IMR-90 (cell line): ENCODE measurements at regions not wholly inside any gene's neighbourhood (a gene's known extent, or its start where the extent isn't known, plus 50 kb on each side); places are given as distances from the start of the nearest gene placed in this dataset.

ENCODE experiments used
- ATAC-seq: fragments of 200-7000 bp; cut with Tn5 transposase; 2 replicates; pipeline ENCODE4 v1.9.1; 2020; ENCODE audit warnings: low read depth, mild to moderate bottlenecking, moderate library complexity
- BruUV-seq: library from RNA; stranded (reverse); fragments of 400-500 nt; replicated peaks from 2 replicates; lab custom pipeline; 2021; lab: Mats Ljungman, UMichigan
- CTCF ChIA-PET: fragments of 300-600 bp; formaldehyde crosslinking; extraction: SDS; loops from one replicate; lab custom pipeline; 2021; ENCODE audit warnings: antibody characterized with exemption; lab: Yijun Ruan, JAX
- POLR2A ChIA-PET: fragments of 300-600 bp; sonication (Branson Sonifier 250); formaldehyde crosslinking; loops from one replicate; lab custom pipeline; 2022; ENCODE audit warnings: antibody characterized with exemption; ENCODE audit not compliant: unreplicated experiment; lab: Charles Lee
- DNase-seq: peaks from one replicate; pipeline ENCODE4 v3.0.0; 2013
- H2AFZ ChIP-seq: replicated peaks from 2 replicates; pipeline ENCODE3; 2013; ENCODE audit warnings: low read length, mild to moderate bottlenecking; ENCODE audit not compliant: poor library complexity
- H2AK5ac ChIP-seq: 2 replicates; pipeline ENCODE4 v1.6.1; 2013; ENCODE audit warnings: low read depth, low read length, inconsistent platforms
- H2AK9ac ChIP-seq: replicated peaks from 2 replicates; pipeline ENCODE3; 2013; ENCODE audit warnings: mild to moderate bottlenecking, low read depth, low read length, moderate library complexity; ENCODE audit not compliant: poor library complexity
- H2BK120ac ChIP-seq: 2 replicates; pipeline ENCODE4 v1.6.1; 2013; ENCODE audit warnings: low read depth, low read length, inconsistent platforms
- H2BK15ac ChIP-seq: 3 replicates; pipeline ENCODE4 v1.6.1; 2013; ENCODE audit warnings: low read depth, low read length, inconsistent platforms
- H2BK20ac ChIP-seq: 2 replicates; pipeline ENCODE4 v1.6.1; 2013; ENCODE audit warnings: low read depth, mild to moderate bottlenecking, inconsistent platforms, low read length, moderate library complexity
- H2BK5ac ChIP-seq: 2 replicates; pipeline ENCODE4 v1.6.1; 2013; ENCODE audit warnings: mild to moderate bottlenecking, low read depth, low read length, inconsistent platforms; ENCODE audit not compliant: poor library complexity, severe bottlenecking
- H3K14ac ChIP-seq: replicated peaks from 2 replicates; pipeline ENCODE4 v1.6.1; 2013; ENCODE audit warnings: low read depth, low read length, inconsistent platforms
- H3K18ac ChIP-seq: 2 replicates; pipeline ENCODE4 v1.6.1; 2013; ENCODE audit warnings: low read depth, low read length, control low read depth
- H3K23ac ChIP-seq: 2 replicates; pipeline ENCODE4 v1.6.1; 2013; ENCODE audit warnings: low read depth, low read length, inconsistent platforms
- H3K27ac ChIP-seq: 2 replicates; pipeline ENCODE4 v1.5.1; 2013; ENCODE audit warnings: mild to moderate bottlenecking, control low read depth, low read length; ENCODE audit not compliant: insufficient read depth
- H3K27me3 ChIP-seq: 2 replicates; pipeline ENCODE4 v1.6.1; 2013; ENCODE audit warnings: low read length; ENCODE audit not compliant: control insufficient read depth, insufficient read depth
- H3K36me3 ChIP-seq: 2 replicates; pipeline ENCODE4 v1.6.1; 2013; ENCODE audit warnings: low read length, mixed read lengths; ENCODE audit not compliant: control insufficient read depth, insufficient read depth
- H3K4ac ChIP-seq: 2 replicates; pipeline ENCODE4 v1.6.1; 2013; ENCODE audit warnings: low read depth, low read length, inconsistent platforms
- H3K4me1 ChIP-seq: 2 replicates; pipeline ENCODE4 v1.6.1; 2013; ENCODE audit warnings: low read length, mixed read lengths; ENCODE audit not compliant: control insufficient read depth, insufficient read depth
- H3K4me2 ChIP-seq: 2 replicates; pipeline ENCODE4 v1.6.1; 2013; ENCODE audit warnings: low read depth, mild to moderate bottlenecking, control low read depth, low read length, moderate library complexity
- H3K4me3 ChIP-seq: 2 replicates; pipeline ENCODE4 v1.5.1; 2013; ENCODE audit warnings: low read depth, mild to moderate bottlenecking, control low read depth, low read length, moderate library complexity; ENCODE audit not compliant: insufficient read depth
- H3K56ac ChIP-seq: 2 replicates; pipeline ENCODE4 v1.6.1; 2013; ENCODE audit warnings: low read length, inconsistent platforms; ENCODE audit not compliant: insufficient read depth; ENCODE audit errors: extremely low read depth
- H3K79me1 ChIP-seq, 2 experiments: 2 replicates each; pipeline ENCODE4 v1.6.1; 2013; ENCODE audit warnings: low read length in 2 of 2, inconsistent platforms in 1 of 2, low read depth in 1 of 2
- H3K9ac ChIP-seq: 2 replicates; pipeline ENCODE4 v1.6.1; 2013; ENCODE audit warnings: low read depth, low read length, control low read depth
- H3K9me1 ChIP-seq: 2 replicates; pipeline ENCODE4 v1.6.1; 2013; ENCODE audit warnings: low read length, inconsistent platforms; ENCODE audit not compliant: insufficient read depth
- H3K9me3 ChIP-seq: 2 replicates; pipeline ENCODE4 v1.6.1; 2013; ENCODE audit warnings: low read length; ENCODE audit not compliant: control insufficient read depth, insufficient read depth
- H4K20me1 ChIP-seq: 2 replicates; pipeline ENCODE4 v1.6.1; 2013; ENCODE audit warnings: low read length, inconsistent platforms; ENCODE audit not compliant: insufficient read depth
- H4K5ac ChIP-seq: 2 replicates; pipeline ENCODE4 v1.6.1; 2013; ENCODE audit warnings: mild to moderate bottlenecking, low read depth, low read length, control low read depth
- H4K8ac ChIP-seq, 2 experiments: 2 replicates each; pipeline ENCODE4 v1.6.1; 2013; ENCODE audit warnings: low read depth in 2 of 2, low read length in 2 of 2, control low read depth in 1 of 2, inconsistent platforms in 1 of 2
- H4K91ac ChIP-seq: 2 replicates; pipeline ENCODE4 v1.6.1; 2013; ENCODE audit warnings: low read depth, low read length, inconsistent platforms; ENCODE audit not compliant: insufficient read depth
- CEBPB ChIP-seq: IDR thresholded peaks from 2 replicates; pipeline ENCODE4 v1.6.1; 2012; ENCODE audit warnings: low read depth, low read length, improper control_type of control experiment
- ELK1 ChIP-seq: fragments of 150-350 bp; IDR thresholded peaks from 2 replicates; pipeline ENCODE4 v1.6.1; 2016; ENCODE audit warnings: low read depth, mild to moderate bottlenecking, low read length, moderate library complexity, borderline replicate concordance
- FOS ChIP-seq: fragments of 150-350 bp; IDR thresholded peaks from 2 replicates; pipeline ENCODE4 v1.6.1; 2016; ENCODE audit warnings: low read depth, low read length
- RFX5 ChIP-seq: IDR thresholded peaks from 2 replicates; pipeline ENCODE4 v1.8.0; 2012; ENCODE audit warnings: low read depth, mild to moderate bottlenecking, low read length, moderate library complexity
- WGBS, 2 experiments: methylation state at CpG; one replicate each; pipeline versions ENCODE4 v1.1.5 to v1.1.7; 2013; ENCODE audit warnings: missing lambda C conversion rate in 2 of 2; ENCODE audit not compliant: insufficient read length in 1 of 2; ENCODE audit errors: extremely low coverage in 2 of 2; 5-methylcytosine and 5-hydroxymethylcytosine counted together
- dilution Hi-C: fragments of 300-500 bp; cut with HindIII; formaldehyde crosslinking; loops from one replicate; pipeline ENCODE4 v1.14.3; 2018; ENCODE audit warnings: low sequenced_read_pairs; ENCODE audit not compliant: unreplicated experiment
- in situ Hi-C: fragments of 300-500 bp; cut with MboI; formaldehyde crosslinking; loops from 3 replicates; pipeline ENCODE4 v1.14.3; 2019; ENCODE audit warnings: low sequenced_read_pairs, inconsistent platforms, mixed read lengths
- intact Hi-C: fragments of 100-400 bp; cut with micrococcal nuclease; formaldehyde crosslinking; loops from 2 replicates; pipeline ENCODE4 v1.10.0; 2022

- no peak for TF ChIP-seq ELK1
- TF ChIP-seq RFX5 = no peak
Observed at GRCh38 chr12:115404761-115405470, 720.9 kb upstream of the TBX3 start (continued).

- dilution Hi-C loops = no loop called here
- POLR2A ChIA-PET = no interaction called here
- peak overlapping the region; percentile 35 for H4K91ac ChIP-seq
Observed at GRCh38 chr12:115403689-115404088, 719.7 kb upstream of the TBX3 start.

More at GRCh38 chr12:115403689-115404088, 719.7 kb upstream of the TBX3 start:
- Histone ChIP-seq H3K4me3 (no peak overlapping the region), H3K36me3 (no peaks in the 10 kb centered on the region), H3K23ac (no peak overlapping the region), H4K8ac (no peak overlapping the region; a peak in 1 of 4 replicates), H3K9ac (no peak overlapping the region), H3K18ac (no peak overlapping the region), H3K79me1 (no peaks in the 10 kb centered on the region), H3K14ac (peak overlapping the region; percentile 63; the same call in 1 of the 2 replicates), H3K27me3 (no peaks in the 10 kb centered on the region), H4K5ac (no peak overlapping the region), H2AFZ (no peak overlapping the region), H3K9me1 (peaks cover 5% of the 10 kb centered on the region), H2BK5ac (no peak overlapping the region), H3K4ac (peak overlapping the region; percentile 8; the same call in 1 of the 2 replicates), H2AK9ac (no peak overlapping the region), H3K4me2 (no peak overlapping the region), H3K4me1 (peaks cover 8% of the 10 kb centered on the region), H2AK5ac (peak overlapping the region; percentile 56), H2BK15ac (peak overlapping the region; percentile 84; the same call in 2 of the 3 replicates), H4K20me1 (no peaks in the 10 kb centered on the region), H3K9me3 (peaks cover 5% of the 10 kb centered on the region), H2BK20ac (peak overlapping the region; percentile 81), H3K56ac (no peak overlapping the region), H2BK120ac (peak overlapping the region; percentile 63), H3K27ac (no peak overlapping the region)
- BruUV-seq = no TSS peak
- in situ Hi-C loops (no loop called here), intact Hi-C loops (no loop called here)
- WGBS, 2 experiments = 100% methylated on average over 1 of the region's 5 CpGs; no CpG with 5 or more reads in 1 of the 2 experiments
- DNase-seq (no peak), ATAC-seq (no peak)
- CTCF ChIA-PET = no interaction called here
- TF ChIP-seq CEBPB (peak; percentile 54), FOS (no peak)
